ENCODE measurements at regions not wholly inside any gene's neighbourhood (a gene's known extent, or its start where the extent isn't known, plus 50 kb on each side); places are given as distances from the start of the nearest gene placed in this dataset.

- H3K27me3 ChIP-seq, result no peaks in the 10 kb centered on the region
- no peaks in the 10 kb centered on the region for H3K9me3 ChIP-seq
- peaks cover 0 to 7% (median 0%) of the 10 kb centered on the region in 3 donors for H3K4me1 ChIP-seq
- DNase-seq (no peak), FAIRE-seq (no peak), ATAC-seq (no peak)
- 78 to 94% methylated on average over 1 of the region's 1 CpG for WGBS, 2 donors
- H3K27ac ChIP-seq, result no peak overlapping the region
- H3K4me3 ChIP-seq, result no peak overlapping the region
- H3K36me3 ChIP-seq, result no peaks in the 10 kb centered on the region
- no peak for TF ChIP-seq CTCF (IDR thresholded peaks at IDR 0.05)
- intact Hi-C loops (cut with DNase I), result no loop called here
Observed at GRCh38 chr13:90305796-90306195, 1041.7 kb upstream of the MIR17HG start.

- H3K9me3 ChIP-seq, result no peaks in the 10 kb centered on the region
- H3K27me3 ChIP-seq, result no peaks in the 10 kb centered on the region
- TF ChIP-seq CTCF (IDR thresholded peaks at IDR 0.05), result no peak
- WGBS, 2 donors, result 82 to 87% methylated on average over 6 of the region's 6 CpGs
- H3K27ac ChIP-seq, result no peak overlapping the region
- no peaks in the 10 kb centered on the region for H3K4me1 ChIP-seq
- no peaks in the 10 kb centered on the region for H3K36me3 ChIP-seq
- DNase-seq (no peak), FAIRE-seq (no peak), ATAC-seq (no peak)
- intact Hi-C loops (cut with DNase I), result no loop called here
- H3K4me3 ChIP-seq, result no peak overlapping the region
Observed at GRCh38 chr13:90307136-90307535, 1040.4 kb upstream of the MIR17HG start.

GRCh38 chr13:90308249-90308648, 1039.2 kb upstream of the MIR17HG start:
- Histone ChIP-seq H3K9me3 (no peaks in the 10 kb centered on the region), H3K27ac (no peak overlapping the region), H3K36me3 (no peaks in the 10 kb centered on the region), H3K4me1 (no peaks in the 10 kb centered on the region), H3K4me3 (no peak overlapping the region), H3K27me3 (no peaks in the 10 kb centered on the region)
- DNase-seq (no peak), FAIRE-seq (no peak), ATAC-seq (no peak)
- intact Hi-C loops (cut with DNase I), result no loop called here
- no peak for TF ChIP-seq CTCF (IDR thresholded peaks at IDR 0.05)

GRCh38 chr13:90311929-90312328, 1035.6 kb upstream of the MIR17HG start:
- intact Hi-C loops (cut with DNase I), result no loop called here
- no peaks in the 10 kb centered on the region for H3K9me3 ChIP-seq
- ATAC-seq (no peak), FAIRE-seq (no peak), DNase-seq (no peak)
- H3K36me3 ChIP-seq, result no peaks in the 10 kb centered on the region
- TF ChIP-seq CTCF (IDR thresholded peaks at IDR 0.05), result no peak
- H3K27me3 ChIP-seq, result no peaks in the 10 kb centered on the region
- no peak overlapping the region for H3K4me3 ChIP-seq
- H3K27ac ChIP-seq, result no peak overlapping the region
- H3K4me1 ChIP-seq, result no peaks in the 10 kb centered on the region
- 79 to 85% methylated on average over 7 of the region's 7 CpGs for WGBS, 2 donors

- DNase-seq (no peak), FAIRE-seq (no peak), ATAC-seq (no peak)
- Histone ChIP-seq H3K4me3 (no peak overlapping the region), H3K9me3 (no peaks in the 10 kb centered on the region), H3K27ac (no peak overlapping the region), H3K4me1 (no peaks in the 10 kb centered on the region), H3K27me3 (no peaks in the 10 kb centered on the region), H3K36me3 (no peaks in the 10 kb centered on the region)
- intact Hi-C loops (cut with DNase I), result no loop called here
- 54 to 55% methylated on average over 2 of the region's 2 CpGs for WGBS, 2 donors
- TF ChIP-seq CTCF (IDR thresholded peaks at IDR 0.05), result no peak
Observed at GRCh38 chr13:90315061-90315460, 1032.4 kb upstream of the MIR17HG start.
